Calu3 (cell line): ENCODE measurements at regions not wholly inside any gene's neighbourhood (a gene's known extent, or its start where the extent isn't known, plus 50 kb on each side); places are given as distances from the start of the nearest gene placed in this dataset.

Experiments
- BruUV-seq: library from RNA; stranded (reverse); fragments of 400-500 nt; replicated peaks from 2 replicates; lab custom pipeline; 2021; lab: Mats Ljungman, UMichigan
- CTCF ChIA-PET: fragments of 300-600 bp; sonication (Branson Sonifier 250); formaldehyde crosslinking; loops from one replicate; lab custom pipeline; 2022; ENCODE audit warnings: antibody characterized with exemption; lab: Charles Lee
- DNase-seq: peaks from one replicate; pipeline ENCODE4 v3.0.0; 2022
- H3K27ac Mint-ChIP-seq: one replicate; pipeline ENCODE4 v1.8.0; 2022; ENCODE audit warnings: mixed read lengths; ENCODE audit not compliant: unreplicated experiment
- H3K27me3 Mint-ChIP-seq: one replicate; pipeline ENCODE4 v1.8.0; 2022; ENCODE audit warnings: mixed read lengths; ENCODE audit not compliant: unreplicated experiment
- H3K36me3 Mint-ChIP-seq: one replicate; pipeline ENCODE4 v1.8.0; 2022; ENCODE audit warnings: mild to moderate bottlenecking, moderate library complexity, mixed read lengths; ENCODE audit not compliant: insufficient read depth, unreplicated experiment
- H3K4me1 Mint-ChIP-seq: one replicate; pipeline ENCODE4 v1.8.0; 2022; ENCODE audit warnings: mild to moderate bottlenecking, low read depth, mixed read lengths; ENCODE audit not compliant: unreplicated experiment
- H3K4me3 Mint-ChIP-seq: one replicate; pipeline ENCODE4 v1.8.0; 2022; ENCODE audit warnings: mild to moderate bottlenecking, low read depth, moderate library complexity, mixed read lengths; ENCODE audit not compliant: unreplicated experiment
- H3K9me3 Mint-ChIP-seq: one replicate; pipeline ENCODE4 v1.8.0; 2022; ENCODE audit warnings: low read depth, mixed read lengths; ENCODE audit not compliant: unreplicated experiment
- CTCF ChIP-seq: fragments of 200-600 bp; IDR thresholded peaks from one replicate; pipeline ENCODE4 v1.8.0; 2022; ENCODE audit warnings: antibody characterized with exemption; ENCODE audit not compliant: unreplicated experiment
- intact Hi-C: fragments of 100-400 bp; cut with micrococcal nuclease; formaldehyde crosslinking; loops from one replicate; pipeline ENCODE4 v1.10.0; 2022; ENCODE audit not compliant: unreplicated experiment

GRCh38 chr2:14199040-14199439 lies 433.5 kb upstream of the LRATD1 start:
- no TSS peak for BruUV-seq
- no peaks in the 10 kb centered on the region for H3K4me1 Mint-ChIP-seq
- intact Hi-C loops: no loop called here
- H3K36me3 Mint-ChIP-seq: no peaks in the 10 kb centered on the region
- H3K27ac Mint-ChIP-seq: no peak overlapping the region
- CTCF ChIA-PET: no interaction called here
- H3K4me3 Mint-ChIP-seq: no peak overlapping the region
- H3K27me3 Mint-ChIP-seq: no peaks in the 10 kb centered on the region
- no peak for DNase-seq
- no peak for TF ChIP-seq CTCF
- H3K9me3 Mint-ChIP-seq: peaks cover 9% of the 10 kb centered on the region

DNA sequence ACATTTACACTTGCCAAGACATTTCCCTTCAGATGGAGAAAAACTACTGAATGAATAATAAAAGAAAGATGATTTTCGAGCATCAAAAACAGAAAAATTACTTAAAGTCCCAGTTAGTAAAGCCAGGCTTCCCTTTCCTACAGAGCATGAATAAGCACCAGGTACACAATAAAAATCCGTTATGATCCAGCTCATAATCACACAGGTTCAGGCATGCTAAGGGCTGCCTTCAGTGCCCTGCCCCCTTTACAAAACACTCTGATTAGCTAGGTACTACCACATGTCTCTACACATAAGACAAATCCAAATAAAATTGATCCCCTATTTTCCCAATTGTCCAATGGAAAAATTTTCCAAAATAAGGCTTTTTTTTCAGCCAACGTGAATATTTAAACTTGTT lies 413.2 kb upstream of the LRATD1 start:
- TF ChIP-seq CTCF: no peak
- no peak for DNase-seq
- intact Hi-C loops: no loop called here
- Mint-ChIP-seq H3K4me3 (no peak overlapping the region), H3K27me3 (no peaks in the 10 kb centered on the region), H3K36me3 (no peaks in the 10 kb centered on the region), H3K9me3 (no peaks in the 10 kb centered on the region), H3K4me1 (no peaks in the 10 kb centered on the region), H3K27ac (no peak overlapping the region)
- no TSS peak for BruUV-seq
- CTCF ChIA-PET: no interaction called here

DNA sequence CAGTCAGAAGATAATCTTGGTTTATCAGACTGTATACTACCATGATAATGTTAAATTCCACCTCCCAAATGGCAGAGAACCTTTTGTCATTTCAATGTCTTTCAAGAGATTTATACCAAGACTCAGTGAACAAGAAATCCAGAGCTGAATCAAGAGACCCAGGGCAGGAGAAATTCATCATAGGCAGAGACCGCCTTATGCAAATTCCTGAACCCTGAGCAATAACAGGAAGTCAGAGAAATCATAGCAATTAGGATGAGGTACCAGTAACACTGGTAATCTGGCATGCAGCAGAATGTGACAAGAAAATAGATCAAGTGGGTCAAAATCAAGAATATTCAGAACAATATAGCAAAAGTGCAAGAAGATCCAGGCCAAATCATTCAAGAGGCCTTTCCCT lies 412.4 kb upstream of the LRATD1 start:
- Mint-ChIP-seq H3K9me3 (no peaks in the 10 kb centered on the region), H3K4me3 (no peak overlapping the region), H3K27me3 (no peaks in the 10 kb centered on the region), H3K27ac (no peak overlapping the region), H3K4me1 (no peaks in the 10 kb centered on the region), H3K36me3 (no peaks in the 10 kb centered on the region)
- no peak for DNase-seq
- CTCF ChIA-PET: no interaction called here
- intact Hi-C loops: no loop called here
- BruUV-seq: no TSS peak
- TF ChIP-seq CTCF: no peak

DNA sequence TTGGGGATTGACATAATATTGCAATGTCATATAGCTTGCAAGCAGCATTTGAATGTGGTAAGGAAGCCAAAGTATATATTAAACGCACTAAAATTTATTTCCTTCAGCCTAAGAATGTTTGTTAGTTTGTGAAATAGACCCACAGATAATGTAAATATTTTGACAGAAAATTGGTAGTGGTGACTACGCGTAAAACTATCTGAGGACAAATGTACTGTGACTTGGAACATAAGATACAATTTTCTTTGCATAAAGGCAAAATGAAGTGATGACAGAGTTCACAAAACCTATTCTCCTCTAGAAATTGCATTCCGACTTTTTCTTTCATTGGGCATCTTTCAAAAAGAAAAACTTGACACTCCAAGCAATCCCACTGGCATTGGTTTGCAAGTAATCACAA lies 411.1 kb upstream of the LRATD1 start:
- H3K4me3 Mint-ChIP-seq: no peak overlapping the region
- CTCF ChIA-PET: no interaction called here
- H3K27ac Mint-ChIP-seq: no peak overlapping the region
- no TSS peak for BruUV-seq
- no peaks in the 10 kb centered on the region for H3K27me3 Mint-ChIP-seq
- no peak for DNase-seq
- H3K36me3 Mint-ChIP-seq: no peaks in the 10 kb centered on the region
- no peaks in the 10 kb centered on the region for H3K4me1 Mint-ChIP-seq
- H3K9me3 Mint-ChIP-seq: no peaks in the 10 kb centered on the region
- no peak for TF ChIP-seq CTCF
- intact Hi-C loops: no loop called here
